Endothelial cell of umbilical vein (primary cell): ENCODE measurements at regions not wholly inside any gene's neighbourhood (a gene's known extent, or its start where the extent isn't known, plus 50 kb on each side); places are given as distances from the start of the nearest gene placed in this dataset.

ENCODE experiments used
- BruUV-seq: library from RNA; stranded (reverse); fragments of 400-500 nt; replicated peaks from 2 replicates; lab custom pipeline; 2021; lab: Mats Ljungman, UMichigan
- CTCF ChIA-PET: fragments of 300-600, 350-600 bp; sonication (Branson Sonifier 250); formaldehyde crosslinking; loops from one replicate; lab custom pipeline; 2021; ENCODE audit warnings: antibody characterized with exemption, inconsistent platforms; lab: Charles Lee
- POLR2A ChIA-PET: fragments of 300-600, 350-600 bp; sonication (Branson Sonifier 250); formaldehyde crosslinking; loops from one replicate; lab custom pipeline; 2021; ENCODE audit warnings: antibody characterized with exemption, inconsistent platforms; lab: Charles Lee
- DNase-seq: peaks from one replicate; pipeline ENCODE4 v3.0.0-alpha.2; 2011; ENCODE audit warnings: low read depth, low spot score
- FAIRE-seq: peaks from 2 replicates; lab custom pipeline; 2011; peaks lifted over from hg19 to GRCh38; lab: Jason Lieb, UNC
- H2AFZ ChIP-seq: 2 replicates; pipeline ENCODE4 v1.6.0; 2012; ENCODE audit warnings: low read depth, low read length, control low read depth, inconsistent platforms
- H3K27ac ChIP-seq: 2 replicates; pipeline ENCODE4 v1.5.1; 2011; ENCODE audit warnings: low read depth, mild to moderate bottlenecking, control low read depth, low read length, moderate library complexity; ENCODE audit not compliant: insufficient read depth
- H3K27me3 ChIP-seq, 2 experiments: 2 replicates each; pipeline versions ENCODE4 v1.6.0 to v1.6.1; 2011; ENCODE audit warnings: low read length in 2 of 2, mixed read lengths in 1 of 2; ENCODE audit not compliant: control insufficient read depth in 2 of 2, insufficient read depth in 2 of 2
- H3K36me3 ChIP-seq, 2 experiments: 2 replicates in 1 of 2; 3 replicates in 1 of 2; pipeline ENCODE4 v1.5.1; 2011; ENCODE audit warnings: low read length in 2 of 2, mild to moderate bottlenecking in 1 of 2, moderate library complexity in 1 of 2; ENCODE audit not compliant: control insufficient read depth in 2 of 2, insufficient read depth in 2 of 2; ENCODE audit errors: extremely low read depth in 1 of 2
- H3K4me1 ChIP-seq: 3 replicates; pipeline ENCODE4 v1.5.1; 2011; ENCODE audit warnings: mild to moderate bottlenecking, low read length; ENCODE audit not compliant: control insufficient read depth, insufficient read depth; ENCODE audit errors: extremely low read depth
- H3K4me2 ChIP-seq: 2 replicates; pipeline ENCODE4 v1.6.1; 2011; ENCODE audit warnings: low read length, control low read depth, mixed read lengths; ENCODE audit not compliant: insufficient read depth
- H3K4me3 ChIP-seq, 3 experiments: fragments of 200-600 bp in 1 of 3; sonication (generic), shearing (Covaris generic) in 1 of 3; replicated peaks in 1 of 3; 2 replicates each; pipeline ENCODE4 v1.5.1; 2011 to 2016; ENCODE audit warnings: control low read depth in 3 of 3, low read length in 3 of 3, mild to moderate bottlenecking in 2 of 3, inconsistent platforms in 1 of 3, low read depth in 1 of 3, moderate library complexity in 1 of 3; ENCODE audit not compliant: insufficient read depth in 1 of 3
- H3K79me2 ChIP-seq: 2 replicates; pipeline ENCODE4 v1.6.0; 2012; ENCODE audit warnings: low read length, inconsistent platforms; ENCODE audit not compliant: control insufficient read depth, insufficient read depth
- H3K9ac ChIP-seq: replicated peaks from 2 replicates; pipeline ENCODE3; 2011; ENCODE audit warnings: low read length, control low read depth; ENCODE audit not compliant: insufficient read depth; ENCODE audit errors: extremely low read depth
- H3K9me1 ChIP-seq: replicated peaks from 3 replicates; pipeline ENCODE4 v1.6.0; 2011; ENCODE audit warnings: mild to moderate bottlenecking, low read length; ENCODE audit not compliant: control insufficient read depth, insufficient read depth; ENCODE audit errors: extremely low read depth
- H3K9me3 ChIP-seq: replicated peaks from 2 replicates; pipeline ENCODE4 v1.5.1; 2012; ENCODE audit warnings: low read length, inconsistent platforms; ENCODE audit not compliant: control insufficient read depth, insufficient read depth
- H4K20me1 ChIP-seq: replicated peaks from 2 replicates; pipeline ENCODE3; 2011; ENCODE audit warnings: mild to moderate bottlenecking, low read length; ENCODE audit not compliant: control insufficient read depth, insufficient read depth; ENCODE audit errors: extremely low read depth
- CTCF ChIP-seq, 2 donors: IDR thresholded peaks; 1 replicate in 1 of 2; 2 replicates in 1 of 2; pipeline ENCODE4 v1.5.1; 2011; ENCODE audit warnings: low read length in 2 of 2, mild to moderate bottlenecking in 2 of 2, moderate library complexity in 2 of 2, control low read depth in 1 of 2, inconsistent platforms in 1 of 2, low read depth in 1 of 2; ENCODE audit not compliant: insufficient read depth in 1 of 2; ENCODE audit errors: extremely low read depth in 1 of 2
- EZH2 ChIP-seq: IDR thresholded peaks from 2 replicates; pipeline ENCODE4 v1.6.1; 2012; ENCODE audit warnings: borderline replicate concordance, low read depth, mild to moderate bottlenecking, moderate library complexity, low read length, inconsistent platforms; ENCODE audit not compliant: severe bottlenecking
- FOS ChIP-seq: IDR thresholded peaks from 2 replicates; pipeline ENCODE4 v1.6.1; 2011; ENCODE audit warnings: mild to moderate bottlenecking, low read length, moderate library complexity, borderline replicate concordance; ENCODE audit not compliant: insufficient read depth
- GATA2 ChIP-seq: IDR thresholded peaks from 2 replicates; pipeline ENCODE4 v1.7.0; 2011; ENCODE audit warnings: low read depth, mild to moderate bottlenecking, moderate library complexity, mixed read lengths, low read length; ENCODE audit not compliant: insufficient read length, insufficient read depth
- JUN ChIP-seq: IDR thresholded peaks from 2 replicates; pipeline ENCODE4 v1.6.1; 2011; ENCODE audit warnings: borderline replicate concordance, low read depth; ENCODE audit not compliant: insufficient read length, insufficient read depth
- MAX ChIP-seq: IDR thresholded peaks from 2 replicates; pipeline ENCODE4 v1.6.1; 2011; ENCODE audit not compliant: insufficient read depth, insufficient read length
- MYC ChIP-seq: IDR thresholded peaks from one replicate; pipeline ENCODE4 v1.6.1; 2011; ENCODE audit warnings: mild to moderate bottlenecking, low read depth, low read length
- POLR2A ChIP-seq: IDR thresholded peaks from 2 replicates; pipeline ENCODE4 v1.6.1; 2012; ENCODE audit warnings: low read depth, mild to moderate bottlenecking, control low read depth, low read length
- POLR2AphosphoS5 ChIP-seq: IDR thresholded peaks from 2 replicates; pipeline ENCODE4 v1.6.1; 2012; ENCODE audit warnings: low read depth, mild to moderate bottlenecking, control low read depth, low read length, moderate library complexity; ENCODE audit not compliant: insufficient read depth
- dilution Hi-C: fragments of 300-500 bp; cut with MboI; formaldehyde crosslinking; loops from one replicate; pipeline ENCODE4 v1.15.0; 2019; ENCODE audit warnings: low sequenced_read_pairs; ENCODE audit not compliant: extremely low pct_ligation_motif_present
- intact Hi-C: fragments of 100-400 bp; cut with micrococcal nuclease; formaldehyde crosslinking; loops from one replicate; pipeline ENCODE4 v1.10.0; 2022

GRCh38 chr6:100259865-100260264 is 204.9 kb downstream of the SIM1 start:
- TF ChIP-seq GATA2 (no peak), POLR2A (no peak), POLR2AphosphoS5 (no peak), FOS (no peak), CTCF (IDR thresholded peaks at IDR 0.05; ENCODE audit: extremely low read depth in 1 of 2, insufficient read depth in 1 of 2, low read depth in 1 of 2, low read length in 2 of 2) (no peak), EZH2 (no peak), JUN (no peak), MAX (no peak), MYC (no peak)
- Histone ChIP-seq H4K20me1 (no peaks in the 10 kb centered on the region), H3K27me3 (no peaks in the 10 kb centered on the region), H3K9me1 (no peaks in the 10 kb centered on the region), H3K9me3 (no peaks in the 10 kb centered on the region), H3K9ac (no peak overlapping the region), H3K4me2 (no peak overlapping the region), H3K4me3 (no peak overlapping the region), H3K27ac (no peak overlapping the region), H3K36me3 (no peaks in the 10 kb centered on the region), H3K79me2 (no peaks in the 10 kb centered on the region), H2AFZ (no peak overlapping the region), H3K4me1 (peaks cover 14% of the 10 kb centered on the region)
- FAIRE-seq (no peak), DNase-seq (no peak)
- dilution Hi-C loops = no loop called here
- no TSS peak for BruUV-seq
- CTCF ChIA-PET = interaction anchor here (1.4 kb wide), 1 partner anchor 201 kb away, joined by 5 read pairs; no protein-coding TSS in a partner anchor
- POLR2A ChIA-PET = no interaction called here
- intact Hi-C loops = loop anchor here (2.0 to 5.0 kb wide), 2 partner anchors 143 to 201 kb away; no protein-coding TSS in a partner anchor
